OCI-LY7 (cell line): ENCODE measurements at regions not wholly inside any gene's neighbourhood (a gene's known extent, or its start where the extent isn't known, plus 50 kb on each side); places are given as distances from the start of the nearest gene placed in this dataset.
"Not testable (repeated sequence)": the region's sequence is repeated elsewhere in the genome, so short reads cannot be mapped to it uniquely, and the experiment has no call there.

ENCODE experiments used
- BruUV-seq: library from RNA; stranded (reverse); fragments of 400-500 nt; replicated peaks from 2 replicates; lab custom pipeline; 2021; lab: Mats Ljungman, UMichigan
- CTCF ChIA-PET: fragments of 300-600 bp; sonication (Branson Sonifier 250); formaldehyde crosslinking; loops from one replicate; lab custom pipeline; 2022; ENCODE audit warnings: antibody characterized with exemption; ENCODE audit not compliant: unreplicated experiment; lab: Charles Lee
- POLR2A ChIA-PET: fragments of 300-600 bp; sonication (Branson Sonifier 250); formaldehyde crosslinking; loops from one replicate; lab custom pipeline; 2022; ENCODE audit warnings: antibody characterized with exemption; lab: Charles Lee
- DNase-seq: peaks from one replicate; pipeline ENCODE4 v3.0.0-alpha.2; 2015; ENCODE audit warnings: low spot score
- H2AFZ ChIP-seq: fragments of 200-600 bp; sonication (generic), shearing (Covaris generic); 2 replicates; pipeline ENCODE4 v1.6.1; 2014; ENCODE audit warnings: mild to moderate bottlenecking, antibody characterized with exemption, low read length, moderate library complexity
- H3K27ac ChIP-seq: fragments of 200-600 bp; sonication (generic); 2 replicates; pipeline ENCODE4 v1.5.1; 2014; ENCODE audit warnings: mixed run types, low read depth, mild to moderate bottlenecking, moderate library complexity, low read length, inconsistent platforms; ENCODE audit not compliant: poor library complexity, severe bottlenecking
- H3K36me3 ChIP-seq: fragments of 200-600 bp; sonication (generic); 2 replicates; pipeline ENCODE4 v1.6.1; 2014; ENCODE audit warnings: mild to moderate bottlenecking, antibody characterized with exemption, low read length, moderate library complexity, mixed read lengths; ENCODE audit not compliant: insufficient read depth
- H3K4me1 ChIP-seq: fragments of 200-600 bp; sonication (generic); 2 replicates; pipeline ENCODE4 v1.5.1; 2014; ENCODE audit warnings: mild to moderate bottlenecking, low read length; ENCODE audit not compliant: insufficient read depth, poor library complexity, severe bottlenecking
- H3K4me2 ChIP-seq: fragments of 200-600 bp; sonication (generic); 2 replicates; pipeline ENCODE4 v1.6.1; 2014; ENCODE audit warnings: mild to moderate bottlenecking, low read length
- H3K4me3 ChIP-seq: fragments of 200-600 bp; sonication (generic); 2 replicates; pipeline ENCODE4 v1.5.1; 2014; ENCODE audit warnings: mild to moderate bottlenecking, low read depth, low read length; ENCODE audit not compliant: poor library complexity, severe bottlenecking
- H3K79me2 ChIP-seq: fragments of 200-600 bp; sonication (generic); 2 replicates; pipeline ENCODE4 v1.6.1; 2016; ENCODE audit warnings: low read depth, mild to moderate bottlenecking, low read length, moderate library complexity, mixed read lengths; ENCODE audit not compliant: insufficient read depth
- H3K9me2 ChIP-seq: fragments of 200-600 bp; sonication (generic); 2 replicates; pipeline ENCODE4 v1.6.1; 2016; ENCODE audit warnings: mild to moderate bottlenecking, low read length, mixed read lengths; ENCODE audit not compliant: insufficient read depth
- H3K9me3 ChIP-seq: fragments of 200-600 bp; sonication (generic); 2 replicates; pipeline ENCODE4 v1.6.1; 2014; ENCODE audit warnings: mild to moderate bottlenecking, mixed run types, low read length, mixed read lengths
- H4K20me1 ChIP-seq: fragments of 200-600 bp; sonication (generic); 2 replicates; pipeline ENCODE4 v1.6.1; 2014; ENCODE audit warnings: mild to moderate bottlenecking, antibody characterized with exemption, low read length, moderate library complexity, mixed read lengths; ENCODE audit not compliant: insufficient read depth
- EZH2phosphoT487 ChIP-seq: fragments of 200-600 bp; sonication (generic); IDR thresholded peaks from 2 replicates; pipeline ENCODE4 v1.6.1; 2018; ENCODE audit warnings: low read depth, borderline replicate concordance, mild to moderate bottlenecking, mixed run types, antibody characterized with exemption, low read length, moderate library complexity, mixed read lengths
- intact Hi-C: fragments of 100-400 bp; cut with micrococcal nuclease; formaldehyde crosslinking; loops from one replicate; pipeline ENCODE4 v1.10.0; 2022; ENCODE audit not compliant: unreplicated experiment
- TF ChIP-seq, protein P1 (sequence below): fragments of 200-600 bp; sonication (generic); conservative IDR thresholded peaks from 2 replicates; pipeline ENCODE4 v1.5.1; 2014; ENCODE audit warnings: mild to moderate bottlenecking, antibody characterized with exemption, low read length, moderate library complexity, mixed read lengths

DNA sequence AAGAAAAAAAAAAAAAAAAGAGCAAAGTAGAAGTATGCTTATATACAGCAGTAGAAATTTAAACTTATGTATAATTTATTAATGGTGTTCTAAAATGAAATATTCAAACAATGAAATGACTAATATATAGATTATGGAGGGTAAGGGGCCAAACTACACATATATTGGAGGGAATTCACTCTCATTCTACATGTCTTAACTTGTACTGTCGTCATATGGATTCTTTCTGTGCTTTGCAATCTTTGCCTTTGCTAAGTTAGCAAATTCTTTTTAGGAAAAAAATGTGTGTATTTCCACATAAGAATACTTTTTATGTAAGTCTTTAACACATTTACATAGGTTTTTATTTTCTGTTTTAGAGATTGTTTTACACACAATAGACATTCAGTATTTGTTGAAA, 118.9 kb upstream of the MBNL1 start:
- Histone ChIP-seq H2AFZ (no peak overlapping the region), H3K9me3 (no peaks in the 10 kb centered on the region), H3K27ac (no peak overlapping the region), H3K36me3 (no peaks in the 10 kb centered on the region), H3K4me1 (no peaks in the 10 kb centered on the region), H3K4me3 (no peak overlapping the region), H3K9me2 (no peaks in the 10 kb centered on the region), H4K20me1 (no peaks in the 10 kb centered on the region), H3K79me2 (no peaks in the 10 kb centered on the region), H3K4me2 (no peak overlapping the region)
- no peak for DNase-seq
- CTCF ChIA-PET, result no interaction called here
- POLR2A ChIA-PET, result interaction anchor here (0.5 to 1.1 kb wide), 2 partner anchors 10 to 184 kb away, joined by 3 read pairs; no protein-coding TSS in a partner anchor
- no TSS peak for BruUV-seq
- TF ChIP-seq EZH2phosphoT487, result no peak
- TF ChIP-seq, protein P1, sequence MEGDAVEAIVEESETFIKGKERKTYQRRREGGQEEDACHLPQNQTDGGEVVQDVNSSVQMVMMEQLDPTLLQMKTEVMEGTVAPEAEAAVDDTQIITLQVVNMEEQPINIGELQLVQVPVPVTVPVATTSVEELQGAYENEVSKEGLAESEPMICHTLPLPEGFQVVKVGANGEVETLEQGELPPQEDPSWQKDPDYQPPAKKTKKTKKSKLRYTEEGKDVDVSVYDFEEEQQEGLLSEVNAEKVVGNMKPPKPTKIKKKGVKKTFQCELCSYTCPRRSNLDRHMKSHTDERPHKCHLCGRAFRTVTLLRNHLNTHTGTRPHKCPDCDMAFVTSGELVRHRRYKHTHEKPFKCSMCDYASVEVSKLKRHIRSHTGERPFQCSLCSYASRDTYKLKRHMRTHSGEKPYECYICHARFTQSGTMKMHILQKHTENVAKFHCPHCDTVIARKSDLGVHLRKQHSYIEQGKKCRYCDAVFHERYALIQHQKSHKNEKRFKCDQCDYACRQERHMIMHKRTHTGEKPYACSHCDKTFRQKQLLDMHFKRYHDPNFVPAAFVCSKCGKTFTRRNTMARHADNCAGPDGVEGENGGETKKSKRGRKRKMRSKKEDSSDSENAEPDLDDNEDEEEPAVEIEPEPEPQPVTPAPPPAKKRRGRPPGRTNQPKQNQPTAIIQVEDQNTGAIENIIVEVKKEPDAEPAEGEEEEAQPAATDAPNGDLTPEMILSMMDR, result no peak
- intact Hi-C loops, result no loop called here

DNA sequence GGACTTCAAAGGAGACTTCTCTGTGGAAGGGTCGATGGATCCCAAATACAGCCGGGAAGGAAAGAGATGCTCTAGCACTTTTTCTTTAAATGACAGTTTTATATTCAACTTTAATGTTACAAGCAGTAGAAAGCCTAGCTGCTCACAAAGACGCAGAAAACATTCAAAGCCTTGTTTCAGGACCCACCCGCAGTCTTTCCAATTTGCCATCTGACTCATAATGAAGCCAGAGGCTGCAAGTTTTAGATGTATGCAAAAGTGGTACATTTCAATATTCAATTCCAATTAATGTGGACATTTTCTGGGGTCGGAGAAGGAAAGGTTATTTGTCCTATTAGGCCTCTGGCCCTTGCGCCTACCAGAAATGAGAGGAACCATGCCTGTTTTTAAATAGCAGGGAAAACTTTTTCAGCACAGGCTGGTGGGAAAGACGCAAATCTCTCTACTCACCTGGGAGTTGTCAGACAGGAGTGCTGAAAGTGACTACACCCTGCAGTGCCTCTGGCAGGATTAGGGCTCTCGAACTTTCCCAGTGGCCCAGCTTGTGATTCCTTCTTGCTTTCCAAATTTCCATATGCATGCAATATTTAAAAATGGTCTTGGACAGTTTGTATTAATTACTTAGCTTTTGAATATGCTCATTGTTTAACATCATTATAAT, 117.4 kb upstream of the MBNL1 start:
- no peak for DNase-seq
- TF ChIP-seq EZH2phosphoT487, result no peak
- TF ChIP-seq, protein P1, result no peak
- no peaks in the 10 kb centered on the region for H3K9me3 ChIP-seq
- intact Hi-C loops, result no loop called here
- H3K27ac ChIP-seq, result no peak overlapping the region
- no peaks in the 10 kb centered on the region for H3K79me2 ChIP-seq
- no TSS peak for BruUV-seq
- CTCF ChIA-PET, result no interaction called here
- H3K4me2 ChIP-seq, result no peak overlapping the region
- H2AFZ ChIP-seq, result no peak overlapping the region
- no peak overlapping the region for H3K4me3 ChIP-seq
- no peaks in the 10 kb centered on the region for H3K36me3 ChIP-seq
- POLR2A ChIA-PET, result interaction anchor here (1.0 kb wide), 1 partner anchor 9 kb away, joined by 3 read pairs; no protein-coding TSS in a partner anchor
- H3K9me2 ChIP-seq, result no peaks in the 10 kb centered on the region
- H3K4me1 ChIP-seq, result no peaks in the 10 kb centered on the region
- no peaks in the 10 kb centered on the region for H4K20me1 ChIP-seq

DNA sequence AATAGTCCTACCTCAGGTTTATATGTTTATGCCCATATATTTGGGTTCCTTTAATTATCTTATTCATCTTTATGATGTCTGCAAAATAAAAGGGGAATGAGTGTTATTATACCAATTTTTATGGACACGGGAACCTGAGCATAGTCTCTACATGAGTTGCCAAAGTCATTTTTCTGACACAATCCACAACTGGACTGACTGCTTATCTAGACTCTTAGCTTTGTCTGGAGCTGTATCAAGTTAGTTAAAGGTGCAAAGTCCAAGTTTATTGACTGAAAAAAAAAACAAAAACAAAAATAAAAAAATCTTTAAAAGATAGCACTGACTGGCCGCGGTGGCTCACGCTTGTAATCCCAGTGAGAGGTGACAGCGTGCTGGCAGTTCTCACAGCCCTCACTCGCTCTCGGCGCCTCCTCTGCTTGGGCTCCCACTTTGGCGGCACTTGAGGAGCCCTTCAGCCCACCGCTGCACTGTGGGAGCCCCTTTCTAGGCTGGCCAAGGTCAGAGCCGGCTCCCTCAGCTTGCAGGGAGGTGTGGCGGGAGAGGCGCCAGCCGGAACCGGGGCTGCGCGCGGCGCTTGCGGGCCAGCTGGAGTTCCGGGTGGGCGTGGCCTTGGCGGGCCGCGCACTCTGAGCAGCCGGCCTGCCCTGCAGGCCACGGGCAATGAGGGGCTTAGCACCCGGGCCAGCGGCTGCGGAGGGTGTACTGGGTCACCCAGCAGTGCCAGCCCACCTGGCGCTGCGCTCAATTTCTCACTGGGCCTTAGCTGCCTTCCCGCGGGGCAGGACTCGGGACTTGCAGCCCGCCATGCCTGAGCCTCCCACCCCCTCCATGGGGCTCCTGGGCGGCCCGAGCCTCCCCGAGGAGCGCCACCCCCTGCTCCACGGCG, 116.6 kb upstream of the MBNL1 start:
- H3K4me2 ChIP-seq, H3K9me2 ChIP-seq, CTCF ChIA-PET, POLR2A ChIA-PET, H3K4me3 ChIP-seq, BruUV-seq, H3K27ac ChIP-seq, H3K36me3 ChIP-seq, H3K4me1 ChIP-seq, H3K79me2 ChIP-seq, intact Hi-C loops, DNase-seq, H3K9me3 ChIP-seq, H2AFZ ChIP-seq, H4K20me1 ChIP-seq: not testable (repeated sequence)

DNA sequence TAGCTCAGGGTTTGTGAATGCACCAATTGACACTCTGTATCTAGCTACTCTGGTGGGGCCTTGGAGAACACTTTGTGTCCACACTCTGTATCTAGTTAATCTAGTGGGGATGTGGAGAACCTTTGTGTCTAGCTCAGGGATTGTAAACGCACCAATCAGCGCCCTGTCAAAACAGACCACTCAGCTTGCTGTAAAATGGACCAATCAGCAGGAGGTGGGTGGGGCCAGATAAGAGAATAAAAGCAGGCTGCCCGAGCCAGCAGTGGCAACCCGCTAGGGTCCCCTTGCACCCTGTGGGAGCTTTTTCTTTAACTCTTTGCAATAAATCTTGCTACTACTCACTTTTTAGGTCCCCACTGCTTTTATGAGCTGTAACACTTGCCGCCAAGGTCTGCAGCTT, 115.6 kb upstream of the MBNL1 start:
- H3K79me2 ChIP-seq, BruUV-seq, CTCF ChIA-PET, H3K9me3 ChIP-seq, H3K4me3 ChIP-seq, H3K4me2 ChIP-seq, H4K20me1 ChIP-seq, H3K27ac ChIP-seq, H3K4me1 ChIP-seq, intact Hi-C loops, H3K9me2 ChIP-seq, DNase-seq, H3K36me3 ChIP-seq, H2AFZ ChIP-seq: not testable (repeated sequence)
- POLR2A ChIA-PET, result interaction anchor here (0.7 kb wide), 1 partner anchor 46 kb away, joined by 3 read pairs; no protein-coding TSS in a partner anchor
